Activated CD4-positive, alpha-beta T cell treated with anti-CD3 and anti-CD28 coated beads, Interleukin-2, amount 50 U/mL, for 1 hour (primary cell): ENCODE measurements at regions not wholly inside any gene's neighbourhood (a gene's known extent, or its start where the extent isn't known, plus 50 kb on each side); places are given as distances from the start of the nearest gene placed in this dataset.

Source experiments
- DNase-seq: peaks from one replicate; pipeline ENCODE4 v3.0.0-alpha.2; 2020

- DNase-seq = no peak
These were observed 246.5 kb upstream of the MIR17HG start for GRCh38 chr13:91100944-91101343.

DNA sequence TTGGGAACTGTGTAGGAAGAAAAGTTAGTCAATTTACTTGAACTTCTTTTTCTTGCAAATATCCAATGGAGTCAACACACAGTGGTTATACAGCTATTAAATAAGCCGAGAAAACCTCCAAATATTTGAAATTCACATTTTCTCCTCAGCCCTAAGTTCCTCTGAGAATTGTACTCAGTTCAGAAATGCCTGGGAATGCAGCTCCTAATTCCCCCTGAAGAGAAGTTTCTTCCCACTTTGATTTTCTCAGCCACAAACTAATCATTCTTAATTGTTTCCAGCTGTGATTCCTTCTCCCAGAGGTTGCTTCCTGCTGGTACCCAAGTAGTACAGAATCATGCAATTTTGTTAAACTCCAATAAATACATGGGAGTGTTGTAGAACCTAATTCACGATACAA lies 246.1 kb upstream of the MIR17HG start:
- DNase-seq = no peak

DNA sequence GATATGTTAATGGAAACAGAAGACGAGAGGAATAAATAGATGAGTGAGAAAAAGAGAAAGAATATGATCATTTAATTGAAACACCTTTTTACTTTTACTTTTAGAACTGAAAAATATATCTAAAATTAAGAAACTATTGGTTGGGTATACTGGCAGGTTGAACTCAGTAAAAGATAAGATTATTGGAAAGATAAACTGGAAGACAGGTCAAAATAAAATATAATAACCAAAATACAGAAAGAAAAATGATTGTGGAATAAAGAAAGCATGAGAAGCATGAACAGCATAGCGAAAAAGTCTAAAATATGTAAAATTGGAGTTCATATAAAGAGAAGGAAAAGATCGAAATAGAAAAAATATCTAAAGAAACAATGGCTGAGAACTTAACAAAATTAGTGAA lies 242.2 kb upstream of the MIR17HG start:
- no peak for DNase-seq

GRCh38 chr13:91106565-91106964 lies 240.9 kb upstream of the MIR17HG start:
- DNase-seq = no peak

- no peak for DNase-seq
These were observed 239.2 kb upstream of the MIR17HG start for GRCh38 chr13:91108315-91108714.

- no peak for DNase-seq
These were observed 235.8 kb upstream of the MIR17HG start for GRCh38 chr13:91111476-91112200.

DNA sequence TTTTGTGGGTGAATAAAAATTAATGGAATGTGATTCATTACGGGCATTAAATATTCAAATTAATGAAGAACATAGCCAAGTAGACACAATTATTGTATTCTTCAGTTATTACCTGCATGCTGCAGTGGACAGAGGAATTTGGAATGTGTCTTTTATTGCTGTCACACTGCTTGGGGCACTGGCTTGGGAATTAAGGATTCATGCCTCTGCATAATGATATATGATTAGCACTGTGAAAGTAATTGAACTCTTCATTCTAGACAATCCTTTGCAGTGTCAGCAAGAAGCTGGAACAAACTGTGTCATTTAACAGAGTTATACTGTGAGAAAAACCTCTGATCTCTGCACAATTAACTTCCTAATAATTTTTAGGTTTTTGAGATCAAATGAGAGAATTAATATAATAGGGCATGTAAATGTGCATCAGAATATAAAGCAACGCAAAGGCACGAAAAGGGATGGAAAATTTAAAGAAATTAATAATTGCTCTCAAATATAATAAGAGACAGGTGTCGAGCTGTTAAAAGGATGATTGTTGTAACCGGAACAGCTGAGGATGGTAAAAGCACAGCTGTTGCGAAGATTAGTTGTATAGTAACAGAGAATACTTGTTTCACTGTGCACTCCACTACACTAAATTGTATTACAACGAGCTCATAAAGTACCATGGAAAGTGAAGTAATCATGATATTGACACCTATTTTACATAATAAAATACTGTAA lies 235.1 kb upstream of the MIR17HG start:
- no peak for DNase-seq

- no peak for DNase-seq
These were observed 234.6 kb upstream of the MIR17HG start for GRCh38 chr13:91112924-91113277.

- DNase-seq = no peak
These were observed 231.7 kb upstream of the MIR17HG start for GRCh38 chr13:91115776-91116175.

GRCh38 chr13:91117351-91117750 lies 230.1 kb upstream of the MIR17HG start:
- DNase-seq = no peak

DNA sequence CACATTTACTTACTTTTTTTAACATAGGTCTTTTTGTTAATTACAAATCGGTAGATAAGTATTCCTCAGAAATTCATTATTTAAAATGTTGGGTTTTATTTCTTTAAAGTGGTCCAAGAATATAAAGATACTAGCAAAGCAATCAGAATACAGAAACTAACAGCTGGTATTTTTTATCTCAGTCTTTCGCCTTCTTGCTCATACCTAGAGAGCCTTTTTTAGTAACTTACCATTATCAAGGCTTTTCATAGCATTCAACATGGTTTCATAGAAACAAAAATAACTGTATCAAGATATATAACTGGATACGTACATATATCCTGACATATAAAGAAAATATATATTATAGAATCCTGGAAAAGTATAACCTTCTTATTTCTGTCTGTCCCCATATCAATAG lies 227.8 kb upstream of the MIR17HG start:
- no peak for DNase-seq

DNA sequence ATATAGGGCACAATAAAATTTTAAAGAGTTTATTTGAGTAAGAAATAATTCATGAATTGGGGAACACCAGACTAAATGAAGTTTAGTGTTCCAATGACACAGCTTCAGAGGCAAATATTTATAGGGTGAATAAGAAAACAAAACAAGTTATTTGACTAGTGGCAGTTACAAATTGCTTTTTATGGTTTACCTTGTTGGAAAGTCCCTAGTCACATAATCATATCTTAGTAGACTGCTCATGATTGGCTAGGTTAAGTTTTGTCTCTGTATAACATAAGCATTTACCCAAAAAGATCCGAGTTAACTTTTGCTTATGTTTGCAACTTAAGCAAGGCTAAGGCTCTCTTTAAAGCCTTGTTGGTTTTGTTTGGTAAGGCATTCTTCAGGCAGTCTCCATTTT lies 224.7 kb upstream of the MIR17HG start:
- DNase-seq = no peak

GRCh38 chr13:91123456-91124127 lies 223.9 kb upstream of the MIR17HG start:
- no peak for DNase-seq

DNA sequence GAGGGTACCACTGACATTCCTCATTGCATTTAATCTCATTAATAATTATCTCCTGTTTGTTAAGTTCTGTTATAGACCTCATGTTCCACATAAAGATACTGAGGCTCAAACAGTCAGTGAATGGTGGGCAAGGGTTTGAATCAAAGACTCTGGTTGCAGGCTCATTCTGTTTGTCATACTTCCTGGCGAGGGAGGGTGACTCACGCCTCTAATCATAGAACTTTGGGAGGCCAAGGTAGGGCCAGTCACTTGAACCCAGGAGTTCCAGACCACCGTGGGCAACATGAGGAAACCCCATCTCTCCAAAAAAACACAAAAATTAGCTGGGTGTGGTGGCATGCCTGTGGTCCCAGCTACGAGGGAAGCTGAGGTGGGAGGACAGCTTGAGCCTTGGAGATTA lies 220.7 kb upstream of the MIR17HG start:
- no peak for DNase-seq

DNA sequence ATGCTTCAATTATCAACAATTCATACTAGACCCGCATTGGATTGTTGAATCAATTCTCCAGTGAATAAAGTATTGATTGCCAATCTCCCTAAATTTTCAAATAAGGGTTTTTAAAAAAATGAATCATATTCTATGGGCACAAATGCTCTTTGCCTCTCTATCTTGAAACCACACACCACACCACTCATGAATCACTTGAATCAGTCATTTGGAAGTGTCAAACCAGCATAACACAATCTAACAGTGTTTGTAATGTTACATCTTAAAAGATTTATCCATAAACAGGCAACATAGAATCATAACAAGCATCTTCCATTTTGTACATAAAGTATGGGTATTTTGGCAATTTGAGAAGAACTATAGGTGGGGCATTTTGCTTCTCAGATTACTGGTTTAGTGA lies 219.5 kb upstream of the MIR17HG start:
- DNase-seq = no peak

DNA sequence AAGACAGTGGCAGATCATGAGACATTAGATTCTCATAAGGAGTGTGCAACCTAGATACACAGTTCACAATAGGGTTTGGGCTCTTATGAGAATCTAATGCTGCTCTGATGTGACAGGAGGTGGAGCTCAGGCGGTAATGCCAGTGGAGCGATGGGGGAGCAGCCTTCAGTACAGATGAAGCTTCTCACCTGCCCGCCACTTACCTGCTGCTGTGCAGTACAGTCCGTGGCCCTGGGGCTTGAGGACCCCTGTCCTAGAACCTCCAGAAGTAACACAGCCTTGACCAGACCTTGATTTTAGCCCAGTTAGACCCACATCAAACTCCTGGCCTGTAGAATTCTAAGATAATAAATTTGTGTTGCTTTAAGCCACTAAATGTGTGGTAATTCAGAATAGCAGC lies 215.1 kb upstream of the MIR17HG start:
- no peak for DNase-seq

- no peak for DNase-seq
These were observed 214.7 kb upstream of the MIR17HG start for GRCh38 chr13:91132786-91133185.

DNA sequence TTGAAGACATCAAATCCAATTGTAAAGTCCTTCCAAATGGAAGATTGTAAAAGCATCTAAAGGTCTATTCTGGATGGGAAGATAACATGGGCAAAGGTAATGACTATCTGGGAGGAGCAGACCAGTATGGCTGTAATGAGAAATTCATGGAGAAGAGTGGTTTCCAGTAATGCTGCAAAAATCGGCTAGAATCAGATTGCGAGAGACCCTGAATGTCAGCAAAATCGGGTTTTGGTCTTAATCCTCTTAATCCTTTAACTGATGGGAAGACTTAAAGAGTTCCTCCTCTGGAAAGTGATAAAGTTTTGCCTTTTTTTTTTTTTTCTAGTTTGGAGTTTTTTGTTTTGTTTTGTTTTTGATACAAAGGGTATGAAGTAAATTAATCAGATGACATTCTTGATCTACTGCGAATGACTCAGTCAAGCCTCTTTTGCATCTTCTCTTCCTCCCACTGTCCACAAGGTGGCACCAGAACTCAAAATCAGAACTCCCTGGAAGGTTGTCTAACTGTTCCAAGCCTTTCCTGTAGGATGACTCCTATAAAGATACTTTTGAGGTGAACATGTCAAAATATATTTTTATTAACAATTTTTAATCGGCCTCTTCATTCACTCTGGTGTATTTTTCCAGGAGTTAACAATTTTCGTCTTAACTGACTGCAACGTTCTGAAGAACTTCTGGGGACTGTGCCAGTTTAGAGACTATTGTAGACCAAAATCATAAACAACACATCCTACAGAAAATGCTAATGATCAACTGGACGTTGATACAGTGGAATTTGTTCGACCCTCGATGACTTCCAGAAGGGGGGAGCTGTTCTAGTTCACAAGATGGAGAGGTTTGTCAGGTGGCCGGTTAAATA lies 213.3 kb upstream of the MIR17HG start:
- peak; percentile 2 for DNase-seq

GRCh38 chr13:91134803-91135184 lies 212.7 kb upstream of the MIR17HG start:
- no peak for DNase-seq

DNA sequence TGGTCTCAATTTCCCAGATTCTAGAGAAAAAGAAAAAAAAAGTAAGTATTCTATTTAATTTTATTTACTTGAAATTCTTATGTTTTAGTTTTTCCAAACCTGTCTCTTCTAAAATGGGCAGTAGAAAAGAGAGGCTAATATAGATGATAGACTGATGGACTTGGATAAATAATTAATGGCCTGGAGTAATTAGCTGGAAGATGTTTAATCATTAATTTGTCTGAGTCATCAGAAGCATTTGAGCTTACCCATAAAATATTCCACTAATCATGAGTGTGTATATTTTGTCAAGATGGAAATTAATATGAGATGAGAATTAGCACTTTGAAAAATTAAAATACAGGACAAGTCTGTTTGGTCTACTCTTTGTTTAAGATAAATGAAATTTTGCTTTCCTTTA lies 212.1 kb upstream of the MIR17HG start:
- DNase-seq = no peak

- DNase-seq = no peak
These were observed 211.5 kb upstream of the MIR17HG start for GRCh38 chr13:91135968-91136367.

GRCh38 chr13:91136806-91137205 lies 210.7 kb upstream of the MIR17HG start:
- no peak for DNase-seq

DNA sequence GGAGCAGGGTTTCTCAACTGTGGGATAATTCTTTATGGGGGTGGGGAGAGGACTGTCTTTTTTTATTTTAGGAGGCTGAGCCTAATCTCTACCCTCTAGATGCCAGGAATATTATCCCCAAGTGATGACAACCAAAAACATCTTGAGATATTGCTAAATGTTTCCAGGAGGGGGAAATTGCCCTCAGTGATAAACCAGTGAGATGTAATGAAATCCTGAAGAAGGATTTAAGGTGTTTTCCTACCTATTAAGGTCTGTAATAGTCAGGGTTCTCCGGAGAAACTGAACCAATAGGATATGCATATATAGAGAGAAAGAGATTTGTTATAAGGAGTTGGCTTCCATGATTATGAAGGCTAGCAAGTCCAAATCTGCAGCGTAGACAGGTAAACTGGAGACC lies 208.3 kb upstream of the MIR17HG start:
- DNase-seq = no peak
